Prostate gland (tissue), 2 donors: ENCODE measurements at regions not wholly inside any gene's neighbourhood (a gene's known extent, or its start where the extent isn't known, plus 50 kb on each side); places are given as distances from the start of the nearest gene placed in this dataset.

Experiments used
- CTCF ChIP-seq, 4 experiments: fragments of 200-600 bp in 2 of 4; fragments of 450-650 bp in 2 of 4; sonication (generic) in 2 of 4; IDR thresholded peaks; 1 replicate in 3 of 4; 2 replicates in 1 of 4; pipeline ENCODE4 v1.5.1; 2016 to 2019; ENCODE audit warnings: antibody characterized with exemption in 4 of 4, mild to moderate bottlenecking in 2 of 4, moderate library complexity in 2 of 4
- POLR2A ChIP-seq: fragments of 450-650 bp; IDR thresholded peaks from one replicate; pipeline ENCODE4 v1.6.1; 2016; ENCODE audit warnings: antibody characterized with exemption, mild to moderate bottlenecking

GRCh38 chr20:6439737-6440442 lies 317.1 kb upstream of the FERMT1 start:
- TF ChIP-seq CTCF (IDR thresholded peaks at IDR 0.05) (no peak), POLR2A (no peak)
